Kasumi-1 (cell line): ENCODE measurements at regions not wholly inside any gene's neighbourhood (a gene's known extent, or its start where the extent isn't known, plus 50 kb on each side); places are given as distances from the start of the nearest gene placed in this dataset.
"Not testable (repeated sequence)": the region's sequence is repeated elsewhere in the genome, so short reads cannot be mapped to it uniquely, and the experiment has no call there.

Experiments used
- DNase-seq, 2 experiments: peaks; one replicate each; lab custom pipeline; 2025; lab: John Stamatoyannopoulos, UW

DNA sequence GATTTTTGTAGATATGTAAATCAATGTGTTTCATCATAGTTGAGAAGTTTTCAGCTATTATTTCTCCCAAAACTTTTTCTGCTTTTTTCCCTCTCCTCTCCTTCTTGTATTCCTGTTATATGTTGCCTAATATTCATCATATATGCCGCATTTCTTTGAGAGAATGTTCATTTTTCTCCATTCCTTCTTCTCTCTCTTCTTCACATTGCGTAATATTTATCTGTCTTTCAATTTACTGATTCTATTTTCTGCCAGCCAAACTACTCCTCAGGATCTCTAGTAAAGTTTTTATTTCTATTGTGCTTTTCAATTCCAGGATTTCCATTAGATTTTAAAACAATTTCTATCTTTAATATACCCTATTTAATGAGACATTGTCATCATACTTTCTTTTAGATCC is 896.8 kb downstream of the EPHA7 start:
- no peak for DNase-seq

DNA sequence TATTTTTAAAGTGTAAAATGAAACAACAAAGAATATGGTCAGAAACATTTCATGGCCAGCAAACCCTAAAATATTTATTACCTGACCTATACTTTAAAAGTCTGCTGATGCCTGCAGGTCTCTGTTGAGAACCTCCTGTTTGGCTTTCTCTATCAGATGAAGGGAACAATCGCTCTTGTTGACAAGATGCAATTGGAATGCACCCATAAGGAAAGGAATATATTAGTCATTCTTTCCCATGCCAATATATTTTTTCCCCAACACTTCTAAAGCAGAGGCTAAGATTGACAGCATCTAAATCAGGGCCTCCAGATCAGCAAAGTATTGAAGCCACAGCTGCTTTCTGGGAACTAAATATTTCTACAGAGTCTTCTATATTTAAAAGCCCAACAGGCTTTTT is 897.8 kb downstream of the EPHA7 start:
- no peak for DNase-seq

- DNase-seq = no peak
Measured at GRCh38 chr6:92510137-92510536, 909.2 kb downstream of the EPHA7 start.

DNA sequence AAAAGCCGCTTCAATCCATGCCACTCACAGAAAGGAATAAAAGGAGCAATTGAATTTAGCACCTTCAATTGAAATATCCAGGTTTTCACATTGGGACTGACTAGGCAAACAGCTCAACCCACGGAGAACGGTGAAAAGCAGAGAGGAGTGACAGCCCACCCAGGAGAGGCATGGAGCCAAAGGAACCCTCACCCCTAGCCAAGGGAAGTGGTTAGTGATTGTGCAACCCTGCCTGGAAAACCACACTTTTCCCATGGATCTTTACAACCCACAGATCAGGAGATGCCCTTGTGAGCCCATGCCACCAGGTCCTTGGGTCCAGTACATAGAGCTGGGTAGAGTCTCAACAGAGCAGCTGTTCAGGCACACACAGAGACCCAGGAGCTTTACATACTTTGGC is 911.8 kb downstream of the EPHA7 start:
- DNase-seq = no peak

DNA sequence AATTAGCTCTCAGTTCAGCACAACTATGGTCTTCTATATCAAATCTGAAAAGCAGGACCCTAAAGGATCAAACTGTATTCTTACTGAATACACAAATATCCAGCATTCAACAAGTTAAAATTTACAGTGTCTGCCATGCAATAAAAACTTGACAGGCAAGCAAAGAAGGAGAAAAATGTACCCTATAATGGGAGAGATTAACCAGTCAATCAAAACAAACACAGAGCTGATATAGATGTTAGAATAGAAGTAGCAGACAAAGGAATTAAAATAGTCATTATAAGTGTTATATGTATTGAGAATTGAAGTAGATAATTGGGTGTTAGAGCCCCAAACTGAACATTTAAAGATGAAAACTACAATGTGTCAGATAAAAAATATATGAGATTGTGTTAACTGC is 914.9 kb downstream of the EPHA7 start:
- DNase-seq = no peak

DNA sequence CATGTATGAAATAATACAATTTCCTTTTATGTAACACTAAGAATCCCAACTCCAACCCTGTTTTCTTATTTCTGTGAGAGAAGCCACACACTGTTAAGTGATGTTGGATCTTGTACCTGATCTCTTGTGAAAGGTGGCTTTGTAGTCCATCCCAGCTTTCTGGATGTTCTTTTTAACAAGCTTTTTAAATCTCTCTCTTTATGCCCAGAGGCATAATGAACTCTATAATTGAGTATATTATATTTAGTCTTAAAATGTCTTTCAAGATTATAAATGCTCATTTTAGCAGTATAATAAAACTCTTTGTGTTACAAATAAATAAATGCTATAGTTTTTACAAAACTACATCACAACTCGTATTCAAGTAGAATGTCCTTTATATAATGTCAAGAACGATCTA is 922.1 kb downstream of the EPHA7 start:
- no peak for DNase-seq

GRCh38 chr6:92496527-92496926 is 922.8 kb downstream of the EPHA7 start:
- no peak for DNase-seq

- no peak for DNase-seq
Measured at GRCh38 chr6:92495242-92495641, 924.1 kb downstream of the EPHA7 start.

- no peak for DNase-seq
Measured at GRCh38 chr6:92485487-92485886, 933.9 kb downstream of the EPHA7 start.

DNA sequence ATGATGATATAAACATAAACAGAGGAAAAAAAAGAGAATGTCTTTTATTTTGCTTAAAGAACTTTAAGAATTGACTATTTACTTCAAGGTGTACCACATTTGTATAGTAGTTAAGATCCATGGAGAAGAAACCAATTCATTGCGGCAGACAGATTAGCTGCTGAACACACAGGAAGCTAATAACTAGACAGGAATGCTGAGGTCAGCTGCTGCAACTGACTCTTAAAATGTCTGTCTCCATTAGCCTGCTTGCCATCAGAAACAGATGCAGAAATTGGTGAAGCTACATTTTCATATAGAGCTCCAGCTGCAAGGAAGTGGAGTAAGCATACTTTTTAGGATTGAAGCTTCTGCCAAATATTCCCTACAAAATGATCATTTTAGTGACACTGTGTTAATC is 939.5 kb downstream of the EPHA7 start:
- no peak for DNase-seq

GRCh38 chr6:92473056-92473455 is 946.3 kb downstream of the EPHA7 start:
- no peak for DNase-seq

DNA sequence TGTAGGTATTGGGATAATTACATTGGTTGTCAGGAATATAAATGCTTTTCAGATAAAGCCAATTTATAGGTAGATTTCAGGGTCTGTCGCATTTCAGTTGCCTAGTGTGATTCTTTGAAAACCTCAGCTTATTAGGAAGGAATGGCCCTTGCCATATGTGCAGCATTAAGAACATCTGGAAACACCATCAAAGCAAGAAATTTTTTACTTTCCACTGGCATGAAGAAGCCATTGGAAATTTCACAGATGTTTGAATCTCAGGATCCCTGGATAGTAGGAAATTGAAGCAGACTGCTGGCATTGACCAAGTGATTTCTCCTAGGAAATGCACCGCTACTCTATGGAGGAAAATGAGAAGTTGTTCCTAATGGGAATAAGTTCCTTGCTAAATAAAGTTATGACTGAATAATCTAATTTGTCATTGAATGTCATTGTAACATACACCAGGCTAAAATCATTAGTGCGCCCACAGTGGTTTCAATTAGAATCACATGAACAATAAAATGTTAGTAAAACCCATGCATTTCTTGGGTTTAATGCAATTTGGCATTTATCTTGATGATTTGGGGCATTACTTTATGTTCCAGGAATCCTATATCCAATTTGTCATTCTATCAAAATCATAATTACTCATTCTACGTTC is 950.1 kb downstream of the EPHA7 start:
- DNase-seq = no peak

GRCh38 chr6:92468066-92468465 is 951.3 kb downstream of the EPHA7 start:
- DNase-seq = no peak

- no peak for DNase-seq
Measured at GRCh38 chr6:92460133-92460532, 959.2 kb downstream of the EPHA7 start.

DNA sequence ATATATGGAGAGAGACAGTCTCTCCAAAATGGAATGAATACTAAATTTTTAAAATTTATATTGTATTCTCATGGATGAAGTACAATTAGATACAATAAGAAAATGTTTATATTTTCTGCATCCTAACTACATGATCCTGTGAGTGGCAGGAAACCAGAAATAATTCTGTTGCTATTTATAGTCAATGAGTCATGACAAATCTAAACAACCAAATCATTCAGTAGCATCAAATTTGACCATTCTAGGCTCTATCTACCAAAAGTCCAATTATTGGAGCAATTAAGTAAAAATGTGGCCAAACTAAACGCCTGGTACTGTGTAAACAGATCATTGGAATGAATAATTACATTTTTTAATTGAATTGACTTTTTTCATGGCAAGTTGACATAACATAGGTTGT is 959.8 kb downstream of the EPHA7 start:
- DNase-seq = no peak

- DNase-seq = no peak
Measured at GRCh38 chr6:92446052-92446451, 973.3 kb downstream of the EPHA7 start.

DNA sequence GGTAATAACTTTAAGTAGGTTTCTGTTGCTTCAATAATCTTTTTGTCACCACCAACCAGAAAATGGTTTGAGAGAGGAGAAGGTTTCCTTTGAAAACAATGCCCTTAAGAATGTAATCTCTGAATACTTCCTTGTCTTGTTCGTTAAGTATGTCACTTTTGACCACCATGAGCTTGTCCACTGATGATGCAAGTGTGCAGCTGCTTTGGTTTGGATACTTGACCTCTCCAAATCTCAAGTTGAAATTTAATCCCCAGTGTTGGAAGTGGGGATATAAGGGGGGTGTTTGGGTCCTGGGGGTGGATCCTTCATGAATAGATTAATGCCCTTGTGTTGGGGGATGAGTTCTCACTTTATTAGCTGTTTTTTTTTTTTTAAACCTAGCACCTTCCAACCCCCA is 985.4 kb downstream of the EPHA7 start:
- no peak for DNase-seq

- DNase-seq = no peak
Measured at GRCh38 chr6:92431502-92431901, 987.9 kb downstream of the EPHA7 start.

- no peak for DNase-seq
Measured at GRCh38 chr6:92428448-92428847, 990.9 kb downstream of the EPHA7 start.

GRCh38 chr6:92427453-92427852 is 991.9 kb downstream of the EPHA7 start:
- no peak for DNase-seq

DNA sequence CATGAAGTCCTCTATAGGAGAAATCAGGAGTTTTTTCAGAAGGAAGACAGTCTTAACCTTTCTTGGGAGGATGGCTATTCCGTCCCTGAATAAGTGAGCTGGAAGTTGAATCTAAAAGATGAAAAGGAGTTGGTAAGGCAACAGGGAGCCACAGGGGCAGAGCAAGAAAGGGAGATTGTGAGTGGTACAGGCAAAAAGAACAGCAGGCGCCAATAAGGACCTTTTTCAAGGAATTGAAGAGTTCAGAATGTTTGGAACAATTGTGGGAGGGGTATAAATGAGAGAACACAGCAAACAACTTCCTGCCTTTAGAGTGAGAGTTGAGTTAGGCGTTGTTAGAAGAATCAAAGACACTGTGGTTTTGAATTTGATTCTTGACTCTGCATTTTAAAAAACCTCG is 1003.7 kb downstream of the EPHA7 start:
- DNase-seq = no peak

GRCh38 chr6:92408350-92408749 is 1011.0 kb downstream of the EPHA7 start:
- DNase-seq = no peak

GRCh38 chr6:92404281-92404680 is 1015.1 kb downstream of the EPHA7 start:
- no peak for DNase-seq

DNA sequence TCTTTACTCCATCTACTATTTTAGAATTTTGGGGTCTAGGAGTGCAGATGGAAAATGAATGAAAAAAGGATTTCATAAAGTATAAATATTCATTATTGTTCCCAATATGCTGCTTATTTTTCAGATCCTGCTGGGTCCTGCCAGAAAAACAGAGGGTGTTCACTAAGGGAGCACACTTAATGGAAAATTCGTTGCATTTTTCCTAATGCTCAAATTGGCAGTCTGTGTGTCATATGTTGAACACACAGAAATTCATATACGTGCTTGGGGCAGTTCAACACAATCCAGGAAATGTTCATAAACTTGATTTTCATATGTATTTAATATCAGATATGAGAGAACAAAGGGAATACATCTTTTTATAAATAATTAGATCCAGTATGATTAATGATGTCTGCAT is 1019.4 kb downstream of the EPHA7 start:
- no peak for DNase-seq

DNA sequence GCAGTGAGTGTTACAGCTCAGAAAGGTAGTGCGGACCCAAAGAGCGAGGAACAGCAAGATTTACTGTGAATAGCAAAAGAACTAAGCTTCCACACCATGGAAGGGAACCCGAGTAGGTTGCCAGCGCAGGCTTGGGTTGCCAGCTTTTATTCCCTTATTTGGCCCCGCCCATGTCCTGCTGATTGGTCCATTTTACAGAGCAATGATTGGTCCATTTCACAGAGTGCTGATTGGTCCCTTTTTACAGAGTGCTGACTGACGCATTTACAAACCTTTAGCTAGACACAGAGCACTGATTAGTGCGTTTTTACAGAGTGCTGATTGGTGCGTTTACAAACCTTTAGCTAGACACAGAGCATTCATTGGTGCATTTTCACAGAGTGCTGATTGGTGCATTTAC is 1030.7 kb downstream of the EPHA7 start:
- DNase-seq = not testable (repeated sequence)
